ENCODE measurements at regions not wholly inside any gene's neighbourhood (a gene's known extent, or its start where the extent isn't known, plus 50 kb on each side); places are given as distances from the start of the nearest gene placed in this dataset.
A peak's percentile ranks its signal among the peaks of the same experiment; 100 is the strongest.

- no peak for DNase-seq
- Histone ChIP-seq H3K4me3 (no peak overlapping the region), H3K4me1 (no peaks in the 10 kb centered on the region), H3K9me3 (no peaks in the 10 kb centered on the region), H3K27me3 (no peaks in the 10 kb centered on the region), H3K36me3 (no peaks in the 10 kb centered on the region), H3K27ac (no peak overlapping the region)
- intact Hi-C loops (cut with DNase I; ENCODE audit: low total_unique reads) = no loop called here
- TF ChIP-seq POLR2A (IDR thresholded peaks at IDR 0.05) (no peak), CTCF (IDR thresholded peaks at IDR 0.05) (no peak)
These were observed 89.8 kb upstream of the RARB start for GRCh38 chr3:25338158-25338725.

- Histone ChIP-seq H3K9me3 (no peaks in the 10 kb centered on the region), H3K4me3 (no peak overlapping the region), H3K27me3 (no peaks in the 10 kb centered on the region), H3K36me3 (no peaks in the 10 kb centered on the region), H3K4me1 (no peaks in the 10 kb centered on the region), H3K27ac (no peak overlapping the region)
- intact Hi-C loops (cut with DNase I; ENCODE audit: low total_unique reads) = no loop called here
- DNase-seq = peak; percentile 22 to 25
- TF ChIP-seq CTCF (IDR thresholded peaks at IDR 0.05) (no peak), POLR2A (IDR thresholded peaks at IDR 0.05) (no peak)
These were observed 88.8 kb upstream of the RARB start for GRCh38 chr3:25339225-25339624.

GRCh38 chr3:25344670-25345069 is 83.4 kb upstream of the RARB start:
- Histone ChIP-seq H3K4me1 (no peaks in the 10 kb centered on the region), H3K27me3 (no peaks in the 10 kb centered on the region), H3K27ac (no peak overlapping the region), H3K9me3 (no peaks in the 10 kb centered on the region), H3K36me3 (no peaks in the 10 kb centered on the region), H3K4me3 (no peak overlapping the region)
- TF ChIP-seq CTCF (IDR thresholded peaks at IDR 0.05) = no peak
- no peak for TF ChIP-seq POLR2A (IDR thresholded peaks at IDR 0.05)
- intact Hi-C loops (cut with DNase I; ENCODE audit: low total_unique reads) = no loop called here
- no peak for DNase-seq

GRCh38 chr3:25349095-25349494 is 79.0 kb upstream of the RARB start:
- H3K4me3 ChIP-seq = no peak overlapping the region
- no peaks in the 10 kb centered on the region for H3K27me3 ChIP-seq
- no peaks in the 10 kb centered on the region for H3K4me1 ChIP-seq
- DNase-seq = no peak
- TF ChIP-seq POLR2A (IDR thresholded peaks at IDR 0.05) (no peak), CTCF (IDR thresholded peaks at IDR 0.05) (no peak)
- no peak overlapping the region for H3K27ac ChIP-seq
- H3K36me3 ChIP-seq = no peaks in the 10 kb centered on the region
- H3K9me3 ChIP-seq = no peaks in the 10 kb centered on the region
- intact Hi-C loops (cut with DNase I; ENCODE audit: low total_unique reads) = no loop called here

- intact Hi-C loops (cut with DNase I; ENCODE audit: low total_unique reads) = no loop called here
These were observed 78.0 kb upstream of the RARB start for GRCh38 chr3:25349828-25350724.

More at GRCh38 chr3:25349828-25350724, 78.0 kb upstream of the RARB start:
- TF ChIP-seq POLR2A (IDR thresholded peaks at IDR 0.05) (no peak), CTCF (IDR thresholded peaks at IDR 0.05) (no peak)
- DNase-seq = no peak
- H3K36me3 ChIP-seq = no peaks in the 10 kb centered on the region
- no peaks in the 10 kb centered on the region for H3K27me3 ChIP-seq
- no peak overlapping the region for H3K4me3 ChIP-seq
- no peak overlapping the region for H3K27ac ChIP-seq
- no peaks in the 10 kb centered on the region for H3K9me3 ChIP-seq
- no peaks in the 10 kb centered on the region for H3K4me1 ChIP-seq
